ENCODE measurements at regions not wholly inside any gene's neighbourhood (a gene's known extent, or its start where the extent isn't known, plus 50 kb on each side); places are given as distances from the start of the nearest gene placed in this dataset.

DNA sequence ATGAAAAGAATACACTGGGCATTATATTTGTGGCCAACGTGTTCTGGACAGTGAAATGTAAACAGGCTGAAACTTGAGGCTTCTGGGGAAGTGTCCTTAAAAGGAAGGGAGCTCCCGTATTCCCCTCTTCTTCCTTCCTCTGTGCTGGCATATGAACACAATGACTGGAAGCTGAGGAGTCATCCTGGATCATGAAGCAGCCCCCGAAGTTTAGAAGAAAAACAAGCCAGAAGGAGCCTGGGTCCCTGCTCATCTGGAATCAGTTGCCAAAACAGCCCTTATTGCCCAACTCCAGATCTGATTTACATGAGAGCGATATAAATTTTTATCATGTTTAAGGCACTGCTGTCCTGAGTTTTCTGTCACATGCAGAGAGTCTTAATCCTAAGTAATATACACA is 65.4 kb upstream of the SLC1A1 start:
- WGBS (ENCODE audit: insufficient coverage), result 100% methylated on average over 1 of the region's 4 CpGs
- intact Hi-C loops (cut with micrococcal nuclease), result no loop called here
- H3K9me3 Mint-ChIP-seq (ENCODE audit: insufficient read depth), result no peaks in the 10 kb centered on the region
- POLR2A ChIA-PET, result no interaction called here
- H3K27ac Mint-ChIP-seq, result no peak overlapping the region
- Histone ChIP-seq H3K9me3 (ENCODE audit: control extremely low read depth in 1 of 3, control insufficient read depth in 2 of 3, insufficient read depth in 1 of 3, low read length in 2 of 3) (no peaks in the 10 kb centered on the region), H3K36me3 (replicated peaks in 1 of 2; ENCODE audit: control extremely low read depth in 1 of 2, control insufficient read depth in 1 of 2, extremely low read depth in 1 of 2, insufficient read depth in 2 of 2, low read length in 1 of 2) (no peaks in the 10 kb centered on the region), H2AFZ (ENCODE audit: insufficient read depth, low read depth, low read length, poor library complexity, severe bottlenecking) (no peak overlapping the region), H4K20me1 (ENCODE audit: control insufficient read depth, insufficient read depth, low read length, poor library complexity, severe bottlenecking) (no peaks in the 10 kb centered on the region), H3K4me3 (ENCODE audit: control extremely low read depth in 1 of 5, extremely low read depth in 1 of 5, insufficient read depth in 1 of 5, low read depth in 2 of 5, low read length in 4 of 5) (no peak overlapping the region), H3K9ac (ENCODE audit: low read length) (no peak overlapping the region), H3K4me2 (replicated peaks; ENCODE audit: low read depth, low read length, poor library complexity, severe bottlenecking) (no peak overlapping the region), H3K27me3 (replicated peaks in 1 of 4; ENCODE audit: control extremely low read depth in 1 of 4, control insufficient read depth in 3 of 4, insufficient read depth in 4 of 4, low read length in 3 of 4) (no peaks in the 10 kb centered on the region), H3K27ac (ENCODE audit: low read length in 2 of 2) (no peak overlapping the region), H3K79me2 (ENCODE audit: control insufficient read depth, insufficient read depth, low read length) (no peaks in the 10 kb centered on the region), H3K4me1 (ENCODE audit: control insufficient read depth in 2 of 2, insufficient read depth in 2 of 2, low read length in 2 of 2) (no peaks in the 10 kb centered on the region)
- ATAC-seq (ENCODE audit: low read depth) (no peak), DNase-seq (no peak)
- peaks cover 2% of the 10 kb centered on the region for H3K4me1 Mint-ChIP-seq
- no peak overlapping the region for H3K4me3 Mint-ChIP-seq
- TF ChIP-seq EZH2 (IDR thresholded peaks at IDR 0.05; ENCODE audit: borderline replicate concordance, insufficient read depth, low read depth, low read length, poor library complexity, severe bottlenecking), result no peak
- TF ChIP-seq, protein P1, sequence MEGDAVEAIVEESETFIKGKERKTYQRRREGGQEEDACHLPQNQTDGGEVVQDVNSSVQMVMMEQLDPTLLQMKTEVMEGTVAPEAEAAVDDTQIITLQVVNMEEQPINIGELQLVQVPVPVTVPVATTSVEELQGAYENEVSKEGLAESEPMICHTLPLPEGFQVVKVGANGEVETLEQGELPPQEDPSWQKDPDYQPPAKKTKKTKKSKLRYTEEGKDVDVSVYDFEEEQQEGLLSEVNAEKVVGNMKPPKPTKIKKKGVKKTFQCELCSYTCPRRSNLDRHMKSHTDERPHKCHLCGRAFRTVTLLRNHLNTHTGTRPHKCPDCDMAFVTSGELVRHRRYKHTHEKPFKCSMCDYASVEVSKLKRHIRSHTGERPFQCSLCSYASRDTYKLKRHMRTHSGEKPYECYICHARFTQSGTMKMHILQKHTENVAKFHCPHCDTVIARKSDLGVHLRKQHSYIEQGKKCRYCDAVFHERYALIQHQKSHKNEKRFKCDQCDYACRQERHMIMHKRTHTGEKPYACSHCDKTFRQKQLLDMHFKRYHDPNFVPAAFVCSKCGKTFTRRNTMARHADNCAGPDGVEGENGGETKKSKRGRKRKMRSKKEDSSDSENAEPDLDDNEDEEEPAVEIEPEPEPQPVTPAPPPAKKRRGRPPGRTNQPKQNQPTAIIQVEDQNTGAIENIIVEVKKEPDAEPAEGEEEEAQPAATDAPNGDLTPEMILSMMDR (IDR thresholded peaks at IDR 0.05), result no peak
- CTCF ChIA-PET, result no interaction called here
- H3K27me3 Mint-ChIP-seq, result no peaks in the 10 kb centered on the region

DNA sequence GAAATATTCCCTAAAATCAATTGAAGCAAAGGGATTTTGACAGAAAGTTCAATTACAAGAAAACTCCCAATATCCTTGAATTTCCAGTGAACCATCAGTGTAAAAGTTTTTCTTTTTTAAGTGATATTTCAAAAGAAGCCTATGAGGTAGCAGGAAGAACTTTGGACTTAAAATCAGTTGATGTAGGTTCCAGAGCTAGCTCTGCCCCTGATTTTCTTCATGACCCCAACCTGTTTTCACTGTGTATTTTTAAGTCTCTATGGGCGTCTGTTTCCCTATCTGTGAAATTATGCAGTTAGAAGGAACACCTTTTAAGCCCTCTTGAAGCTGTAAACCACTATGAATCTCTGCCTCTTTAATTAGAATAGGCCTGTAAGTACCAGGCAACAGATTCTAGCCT is 66.2 kb upstream of the SLC1A1 start:
- no peak overlapping the region for H3K9ac ChIP-seq (ENCODE audit: low read length)
- H3K9me3 ChIP-seq (ENCODE audit: control extremely low read depth in 1 of 3, control insufficient read depth in 2 of 3, insufficient read depth in 1 of 3, low read length in 2 of 3), result no peaks in the 10 kb centered on the region
- H3K27ac ChIP-seq (ENCODE audit: low read length in 2 of 2), result no peak overlapping the region
- H4K20me1 ChIP-seq (ENCODE audit: control insufficient read depth, insufficient read depth, low read length, poor library complexity, severe bottlenecking), result no peaks in the 10 kb centered on the region
- no CpG with 5 or more reads among the region's 1 CpG for whole genome bisulfite sequencing (ENCODE audit: insufficient coverage)
- H3K27me3 Mint-ChIP-seq, result no peaks in the 10 kb centered on the region
- H3K79me2 ChIP-seq (ENCODE audit: control insufficient read depth, insufficient read depth, low read length), result no peaks in the 10 kb centered on the region
- ATAC-seq (ENCODE audit: low read depth), result no peak
- DNase-seq, result no peak
- H3K4me1 ChIP-seq (ENCODE audit: control insufficient read depth in 2 of 2, insufficient read depth in 2 of 2, low read length in 2 of 2), result no peaks in the 10 kb centered on the region
- TF ChIP-seq, protein P1 (IDR thresholded peaks at IDR 0.05), result no peak
- TF ChIP-seq EZH2 (IDR thresholded peaks at IDR 0.05; ENCODE audit: borderline replicate concordance, insufficient read depth, low read depth, low read length, poor library complexity, severe bottlenecking), result no peak
- no peak overlapping the region for H3K4me3 ChIP-seq (ENCODE audit: control extremely low read depth in 1 of 5, extremely low read depth in 1 of 5, insufficient read depth in 1 of 5, low read depth in 2 of 5, low read length in 4 of 5)
- no peak overlapping the region for H2AFZ ChIP-seq (ENCODE audit: insufficient read depth, low read depth, low read length, poor library complexity, severe bottlenecking)
- no peaks in the 10 kb centered on the region for H3K27me3 ChIP-seq (replicated peaks in 1 of 4; ENCODE audit: control extremely low read depth in 1 of 4, control insufficient read depth in 3 of 4, insufficient read depth in 4 of 4, low read length in 3 of 4)
- intact Hi-C loops (cut with micrococcal nuclease), result no loop called here
- H3K36me3 ChIP-seq (replicated peaks in 1 of 2; ENCODE audit: control extremely low read depth in 1 of 2, control insufficient read depth in 1 of 2, extremely low read depth in 1 of 2, insufficient read depth in 2 of 2, low read length in 1 of 2), result no peaks in the 10 kb centered on the region
- ChIA-PET POLR2A (no interaction called here), CTCF (no interaction called here)
- no peaks in the 10 kb centered on the region for H3K9me3 Mint-ChIP-seq (ENCODE audit: insufficient read depth)
- no peak overlapping the region for H3K27ac Mint-ChIP-seq
- H3K4me3 Mint-ChIP-seq, result no peak overlapping the region
- no peak overlapping the region for H3K4me2 ChIP-seq (replicated peaks; ENCODE audit: low read depth, low read length, poor library complexity, severe bottlenecking)
- peaks cover 2% of the 10 kb centered on the region for H3K4me1 Mint-ChIP-seq

Data from B cell (primary cell).